ENCODE measurements at regions not wholly inside any gene's neighbourhood (a gene's known extent, or its start where the extent isn't known, plus 50 kb on each side); places are given as distances from the start of the nearest gene placed in this dataset.
"Not testable (repeated sequence)": the region's sequence is repeated elsewhere in the genome, so short reads cannot be mapped to it uniquely, and the experiment has no call there.

- not testable (repeated sequence) for H2AFZ ChIP-seq (ENCODE audit: low read length); H3K36me3 ChIP-seq (replicated peaks in 1 of 2; ENCODE audit: control insufficient read depth in 2 of 2, insufficient read depth in 2 of 2, low read length in 2 of 2); DNase-seq (ENCODE audit: low spot score); H3K9me3 ChIP-seq (replicated peaks in 1 of 2; ENCODE audit: control insufficient read depth in 2 of 2, insufficient read depth in 1 of 2, low read depth in 1 of 2, low read length in 2 of 2); H3K4me2 ChIP-seq (ENCODE audit: insufficient read depth, low read length, poor library complexity, severe bottlenecking); H2BK5ac ChIP-seq (ENCODE audit: low read length); H3K23ac ChIP-seq (ENCODE audit: low read depth, low read length, poor library complexity); H3K27me3 ChIP-seq (ENCODE audit: control insufficient read depth in 3 of 3, insufficient read depth in 3 of 3, low read depth in 1 of 3, low read length in 3 of 3); H2BK120ac ChIP-seq (ENCODE audit: low read depth, low read length); H2AK5ac ChIP-seq (ENCODE audit: low read depth, low read length); H3K4me3 ChIP-seq (ENCODE audit: low read length in 2 of 2); H2BK15ac ChIP-seq (ENCODE audit: low read length); H4K8ac ChIP-seq (ENCODE audit: low read depth, low read length); H3K14ac ChIP-seq (ENCODE audit: low read length); H3K4ac ChIP-seq (ENCODE audit: low read length); H3K79me1 ChIP-seq (ENCODE audit: low read depth, low read length); H3K18ac ChIP-seq (ENCODE audit: low read length); H3K27ac ChIP-seq (replicated peaks; ENCODE audit: low read length); H4K91ac ChIP-seq (ENCODE audit: low read depth, low read length, poor library complexity); H2BK12ac ChIP-seq (ENCODE audit: low read length); H3K9ac ChIP-seq (ENCODE audit: low read depth, low read length, poor library complexity)
- H3K4me1 ChIP-seq (ENCODE audit: control insufficient read depth in 2 of 2, insufficient read depth in 1 of 2, low read depth in 1 of 2, low read length in 2 of 2) = peaks cover 18 to 27% of the 10 kb centered on the region in 2 donors
- no CpG with 5 or more reads among the region's 4 CpGs for WGBS, 2 donors (ENCODE audit: extremely low coverage in 2 of 2, insufficient read length in 2 of 2, insufficient replicate concordance in 1 of 2)
These were observed 61.3 kb downstream of the AIPL1 start for GRCh38 chr17:6373599-6373998.

- Histone ChIP-seq H3K9ac (ENCODE audit: low read depth, low read length, poor library complexity) (no peak overlapping the region), H2BK120ac (ENCODE audit: low read depth, low read length) (no peak overlapping the region), H2BK12ac (ENCODE audit: low read length) (no peak overlapping the region), H3K4me1 (ENCODE audit: control insufficient read depth in 2 of 2, insufficient read depth in 1 of 2, low read depth in 1 of 2, low read length in 2 of 2) (peaks cover 0 to 4% of the 10 kb centered on the region in 2 donors), H3K4me2 (ENCODE audit: insufficient read depth, low read length, poor library complexity, severe bottlenecking) (no peak overlapping the region), H2AK5ac (ENCODE audit: low read depth, low read length) (no peak overlapping the region), H3K4ac (ENCODE audit: low read length) (no peak overlapping the region), H2BK15ac (ENCODE audit: low read length) (no peak overlapping the region), H3K9me3 (replicated peaks in 1 of 2; ENCODE audit: control insufficient read depth in 2 of 2, insufficient read depth in 1 of 2, low read depth in 1 of 2, low read length in 2 of 2) (no peaks in the 10 kb centered on the region), H3K36me3 (replicated peaks in 1 of 2; ENCODE audit: control insufficient read depth in 2 of 2, insufficient read depth in 2 of 2, low read length in 2 of 2) (no peaks in the 10 kb centered on the region), H2BK5ac (ENCODE audit: low read length) (no peak overlapping the region), H4K91ac (ENCODE audit: low read depth, low read length, poor library complexity) (no peak overlapping the region), H3K18ac (ENCODE audit: low read length) (no peak overlapping the region), H4K8ac (ENCODE audit: low read depth, low read length) (no peak overlapping the region), H3K23ac (ENCODE audit: low read depth, low read length, poor library complexity) (no peak overlapping the region), H3K27ac (replicated peaks; ENCODE audit: low read length) (no peak overlapping the region), H3K79me1 (ENCODE audit: low read depth, low read length) (no peaks in the 10 kb centered on the region), H3K14ac (ENCODE audit: low read length) (no peak overlapping the region), H3K27me3 (ENCODE audit: control insufficient read depth in 3 of 3, insufficient read depth in 3 of 3, low read depth in 1 of 3, low read length in 3 of 3) (no peaks in the 10 kb centered on the region), H3K4me3 (ENCODE audit: low read length in 2 of 2) (no peak overlapping the region), H2AFZ (ENCODE audit: low read length) (peak overlapping the region; percentile 37)
- no peak for DNase-seq (ENCODE audit: low spot score)
- no CpG with 5 or more reads among the region's 2 CpGs for WGBS, 2 donors (ENCODE audit: extremely low coverage in 2 of 2, insufficient read length in 2 of 2, insufficient replicate concordance in 1 of 2)
These were observed 68.7 kb downstream of the AIPL1 start for GRCh38 chr17:6366221-6366666.

- Histone ChIP-seq H3K27me3 (ENCODE audit: control insufficient read depth in 3 of 3, insufficient read depth in 3 of 3, low read depth in 1 of 3, low read length in 3 of 3) (no peaks in the 10 kb centered on the region), H3K18ac (ENCODE audit: low read length) (no peak overlapping the region), H3K4ac (ENCODE audit: low read length) (no peak overlapping the region), H3K79me1 (ENCODE audit: low read depth, low read length) (no peaks in the 10 kb centered on the region), H3K14ac (ENCODE audit: low read length) (no peak overlapping the region), H2AK5ac (ENCODE audit: low read depth, low read length) (no peak overlapping the region), H3K4me3 (ENCODE audit: low read length in 2 of 2) (no peak overlapping the region), H4K91ac (ENCODE audit: low read depth, low read length, poor library complexity) (no peak overlapping the region), H2BK12ac (ENCODE audit: low read length) (no peak overlapping the region), H3K9ac (ENCODE audit: low read depth, low read length, poor library complexity) (no peak overlapping the region), H4K8ac (ENCODE audit: low read depth, low read length) (no peak overlapping the region), H3K4me1 (ENCODE audit: control insufficient read depth in 2 of 2, insufficient read depth in 1 of 2, low read depth in 1 of 2, low read length in 2 of 2) (peaks cover 0 to 4% of the 10 kb centered on the region in 2 donors), H2BK120ac (ENCODE audit: low read depth, low read length) (no peak overlapping the region), H2BK5ac (ENCODE audit: low read length) (no peak overlapping the region), H2BK15ac (ENCODE audit: low read length) (no peak overlapping the region), H2AFZ (ENCODE audit: low read length) (no peak overlapping the region), H3K36me3 (replicated peaks in 1 of 2; ENCODE audit: control insufficient read depth in 2 of 2, insufficient read depth in 2 of 2, low read length in 2 of 2) (no peaks in the 10 kb centered on the region), H3K27ac (replicated peaks; ENCODE audit: low read length) (no peak overlapping the region), H3K4me2 (ENCODE audit: insufficient read depth, low read length, poor library complexity, severe bottlenecking) (no peak overlapping the region), H3K23ac (ENCODE audit: low read depth, low read length, poor library complexity) (no peak overlapping the region), H3K9me3 (replicated peaks in 1 of 2; ENCODE audit: control insufficient read depth in 2 of 2, insufficient read depth in 1 of 2, low read depth in 1 of 2, low read length in 2 of 2) (no peaks in the 10 kb centered on the region)
- no CpG with 5 or more reads among the region's 13 CpGs for WGBS, 2 donors (ENCODE audit: extremely low coverage in 2 of 2, insufficient read length in 2 of 2, insufficient replicate concordance in 1 of 2)
- no peak for DNase-seq (ENCODE audit: low spot score)
These were observed 69.5 kb downstream of the AIPL1 start for GRCh38 chr17:6365200-6365943.

- Histone ChIP-seq H3K4ac (ENCODE audit: low read length) (no peak overlapping the region), H3K4me2 (ENCODE audit: insufficient read depth, low read length, poor library complexity, severe bottlenecking) (no peak overlapping the region), H4K8ac (ENCODE audit: low read depth, low read length) (no peak overlapping the region), H3K79me1 (ENCODE audit: low read depth, low read length) (no peaks in the 10 kb centered on the region), H3K23ac (ENCODE audit: low read depth, low read length, poor library complexity) (no peak overlapping the region), H2AFZ (ENCODE audit: low read length) (no peak overlapping the region), H3K4me3 (ENCODE audit: low read length in 2 of 2) (no peak overlapping the region), H3K27ac (replicated peaks; ENCODE audit: low read length) (no peak overlapping the region), H2BK12ac (ENCODE audit: low read length) (no peak overlapping the region), H3K18ac (ENCODE audit: low read length) (no peak overlapping the region), H3K36me3 (replicated peaks in 1 of 2; ENCODE audit: control insufficient read depth in 2 of 2, insufficient read depth in 2 of 2, low read length in 2 of 2) (no peaks in the 10 kb centered on the region), H2BK15ac (ENCODE audit: low read length) (no peak overlapping the region), H2BK5ac (ENCODE audit: low read length) (no peak overlapping the region), H3K4me1 (ENCODE audit: control insufficient read depth in 2 of 2, insufficient read depth in 1 of 2, low read depth in 1 of 2, low read length in 2 of 2) (peaks cover 0 to 4% of the 10 kb centered on the region in 2 donors), H3K9me3 (replicated peaks in 1 of 2; ENCODE audit: control insufficient read depth in 2 of 2, insufficient read depth in 1 of 2, low read depth in 1 of 2, low read length in 2 of 2) (no peaks in the 10 kb centered on the region), H2AK5ac (ENCODE audit: low read depth, low read length) (no peak overlapping the region), H3K27me3 (ENCODE audit: control insufficient read depth in 3 of 3, insufficient read depth in 3 of 3, low read depth in 1 of 3, low read length in 3 of 3) (no peaks in the 10 kb centered on the region), H3K14ac (ENCODE audit: low read length) (no peak overlapping the region), H4K91ac (ENCODE audit: low read depth, low read length, poor library complexity) (no peak overlapping the region), H3K9ac (ENCODE audit: low read depth, low read length, poor library complexity) (no peak overlapping the region), H2BK120ac (ENCODE audit: low read depth, low read length) (no peak overlapping the region)
- no CpG with 5 or more reads among the region's 5 CpGs for WGBS, 2 donors (ENCODE audit: extremely low coverage in 2 of 2, insufficient read length in 2 of 2, insufficient replicate concordance in 1 of 2)
- DNase-seq (ENCODE audit: low spot score) = no peak
These were observed 73.2 kb downstream of the AIPL1 start for GRCh38 chr17:6361733-6362132.
